A673 (cell line): ENCODE measurements at regions not wholly inside any gene's neighbourhood (a gene's known extent, or its start where the extent isn't known, plus 50 kb on each side); places are given as distances from the start of the nearest gene placed in this dataset.

Experiments
- CTCF ChIP-seq: fragments of 300-800, 200-600 bp; sonication (generic); conservative IDR thresholded peaks from 2 replicates; pipeline ENCODE4 v1.5.1; 2017; ENCODE audit warnings: low read depth, mild to moderate bottlenecking, antibody characterized with exemption, low read length, moderate library complexity, mixed read lengths
- EZH2 ChIP-seq: fragments of 200-600 bp; sonication (generic); IDR thresholded peaks from 2 replicates; pipeline ENCODE4 v1.6.1; 2017; ENCODE audit warnings: borderline replicate concordance, low read depth, mild to moderate bottlenecking, mixed read lengths, antibody characterized with exemption, low read length; ENCODE audit not compliant: poor library complexity, severe bottlenecking

GRCh38 chr18:76708071-76708721, 114.2 kb upstream of the ZNF236 start:
- no peak for TF ChIP-seq EZH2
- TF ChIP-seq CTCF: no peak
